HepG2 (cell line): ENCODE measurements at regions not wholly inside any gene's neighbourhood (a gene's known extent, or its start where the extent isn't known, plus 50 kb on each side); places are given as distances from the start of the nearest gene placed in this dataset.

Experiments
- BHLHE40 ChIP-seq: IDR thresholded peaks from 2 replicates; pipeline ENCODE4 v1.6.1; 2011; ENCODE audit warnings: low read length, improper control_type of control experiment
- FOXK1 ChIP-seq: sonication (generic); formaldehyde crosslinking; IDR thresholded peaks from 2 replicates; pipeline ENCODE4 v1.4.0; 2020; ENCODE audit warnings: low read depth, missing genetic modification reagents, borderline replicate concordance
- FOXK2 ChIP-seq: fragments of 450-650 bp; IDR thresholded peaks from 2 replicates; pipeline ENCODE4 v1.6.1; 2016
- GATAD1 ChIP-seq: IDR thresholded peaks from 2 replicates; pipeline ENCODE4 v1.6.1; 2016; ENCODE audit warnings: missing genetic modification reagents, missing compliant biosample characterization
- NFATC3 ChIP-seq: sonication (generic); formaldehyde crosslinking; IDR thresholded peaks from 2 replicates; pipeline ENCODE4 v1.5.1; 2020; ENCODE audit warnings: mild to moderate bottlenecking, missing genetic modification reagents
- NFRKB ChIP-seq: fragments of 450-650 bp; IDR thresholded peaks from 2 replicates; pipeline ENCODE4 v1.6.1; 2017
- PLSCR1 ChIP-seq: sonication (generic); formaldehyde crosslinking; IDR thresholded peaks from 2 replicates; pipeline ENCODE4 v1.5.0; 2020; ENCODE audit warnings: missing genetic modification reagents, mild to moderate bottlenecking, borderline replicate concordance
- RELA ChIP-seq: sonication (generic); formaldehyde crosslinking; IDR thresholded peaks from 2 replicates; pipeline ENCODE4 v1.4.0; 2020; ENCODE audit warnings: missing genetic modification reagents
- RNF219 ChIP-seq: sonication (generic); formaldehyde crosslinking; IDR thresholded peaks from 2 replicates; pipeline ENCODE4 v1.5.0; 2020; ENCODE audit warnings: mild to moderate bottlenecking, missing genetic modification reagents
- SIX4 ChIP-seq: sonication (generic); formaldehyde crosslinking; IDR thresholded peaks from 2 replicates; pipeline ENCODE4 v1.4.0; 2020; ENCODE audit warnings: missing genetic modification reagents
- SMYD3 ChIP-seq: sonication (generic); formaldehyde crosslinking; IDR thresholded peaks from 2 replicates; pipeline ENCODE4 v1.8.1; 2023; ENCODE audit warnings: mild to moderate bottlenecking, missing genetic modification reagents
- SRY ChIP-seq: sonication (generic); formaldehyde crosslinking; IDR thresholded peaks from 2 replicates; pipeline ENCODE4 v1.8.0; 2022; ENCODE audit warnings: mild to moderate bottlenecking, missing genetic modification reagents
- TOPORS ChIP-seq: sonication (generic); formaldehyde crosslinking; IDR thresholded peaks from 2 replicates; pipeline ENCODE4 v1.8.0; 2023; ENCODE audit warnings: mild to moderate bottlenecking, missing genetic modification reagents
- ZBTB1 ChIP-seq: sonication (generic); formaldehyde crosslinking; IDR thresholded peaks from 2 replicates; pipeline ENCODE4 v1.4.0; 2020; ENCODE audit warnings: missing genetic modification reagents, borderline replicate concordance
- ZNF260 ChIP-seq: sonication (generic); formaldehyde crosslinking; IDR thresholded peaks from 2 replicates; pipeline ENCODE4 v1.4.0; 2020; ENCODE audit warnings: missing genetic modification reagents, low read depth, mild to moderate bottlenecking, borderline replicate concordance
- ZNF33A ChIP-seq: sonication (generic); formaldehyde crosslinking; IDR thresholded peaks from 2 replicates; pipeline ENCODE4 v1.5.1; 2020; ENCODE audit warnings: missing genetic modification reagents, mild to moderate bottlenecking, moderate library complexity, borderline replicate concordance
- ZNF670 ChIP-seq: sonication (generic); formaldehyde crosslinking; IDR thresholded peaks from 2 replicates; pipeline ENCODE4 v1.8.0; 2022; ENCODE audit warnings: mild to moderate bottlenecking, missing genetic modification reagents, borderline replicate concordance
- ZNF841 ChIP-seq: sonication (generic); formaldehyde crosslinking; IDR thresholded peaks from 2 replicates; pipeline ENCODE4 v1.8.1; 2023; ENCODE audit warnings: missing genetic modification reagents, borderline replicate concordance
- ZUFSP ChIP-seq: sonication (generic); formaldehyde crosslinking; IDR thresholded peaks from 2 replicates; pipeline ENCODE4 v1.9.0; 2021; ENCODE audit warnings: missing genetic modification reagents, mild to moderate bottlenecking, borderline replicate concordance
- TF ChIP-seq, protein P1 (sequence below): sonication (generic); formaldehyde crosslinking; IDR thresholded peaks from 2 replicates; pipeline ENCODE4 v1.4.0; 2020; ENCODE audit warnings: low read depth, mild to moderate bottlenecking, missing genetic modification reagents
- TF ChIP-seq, protein P2 (sequence below): IDR thresholded peaks from 2 replicates; pipeline ENCODE4 v1.6.1; 2018; ENCODE audit warnings: missing genetic modification reagents
- TF ChIP-seq, protein P3 (sequence below): IDR thresholded peaks from 2 replicates; pipeline ENCODE4 v1.6.1; 2016; ENCODE audit warnings: missing biosample characterization, missing genetic modification reagents, low read depth

DNA sequence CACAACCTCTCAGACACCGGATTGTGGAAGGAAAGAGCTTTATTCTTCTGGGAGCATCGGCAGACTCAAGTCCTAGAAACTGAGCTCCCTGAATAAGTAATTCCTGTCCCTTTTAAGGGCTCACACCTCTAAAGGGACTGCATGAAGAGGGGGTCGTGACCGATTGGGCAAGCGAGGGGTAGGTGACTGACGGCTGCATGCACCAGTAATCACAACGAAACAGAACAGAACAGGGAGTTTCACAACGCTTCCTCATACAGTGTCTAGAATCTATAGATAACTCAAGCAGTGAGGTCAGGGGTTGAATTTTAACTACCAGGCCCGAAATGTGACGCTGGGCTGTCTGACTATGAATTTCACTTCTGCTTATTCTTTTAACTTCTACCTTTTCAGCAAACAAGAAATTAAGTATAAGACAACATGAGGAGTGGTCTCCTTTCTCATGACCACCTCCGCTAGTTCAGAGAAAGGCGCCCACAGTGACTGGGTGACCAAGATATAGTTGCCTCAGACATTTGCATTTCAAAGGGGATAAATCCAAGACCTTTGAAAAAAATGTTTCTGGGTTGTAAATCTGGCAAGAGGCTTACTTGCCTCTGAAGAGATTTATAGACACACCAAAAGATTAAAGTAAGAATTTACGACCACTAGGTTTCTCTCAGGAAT, 88.4 kb upstream of the ATF7IP2 start (continued):
- TF ChIP-seq, protein P1, sequence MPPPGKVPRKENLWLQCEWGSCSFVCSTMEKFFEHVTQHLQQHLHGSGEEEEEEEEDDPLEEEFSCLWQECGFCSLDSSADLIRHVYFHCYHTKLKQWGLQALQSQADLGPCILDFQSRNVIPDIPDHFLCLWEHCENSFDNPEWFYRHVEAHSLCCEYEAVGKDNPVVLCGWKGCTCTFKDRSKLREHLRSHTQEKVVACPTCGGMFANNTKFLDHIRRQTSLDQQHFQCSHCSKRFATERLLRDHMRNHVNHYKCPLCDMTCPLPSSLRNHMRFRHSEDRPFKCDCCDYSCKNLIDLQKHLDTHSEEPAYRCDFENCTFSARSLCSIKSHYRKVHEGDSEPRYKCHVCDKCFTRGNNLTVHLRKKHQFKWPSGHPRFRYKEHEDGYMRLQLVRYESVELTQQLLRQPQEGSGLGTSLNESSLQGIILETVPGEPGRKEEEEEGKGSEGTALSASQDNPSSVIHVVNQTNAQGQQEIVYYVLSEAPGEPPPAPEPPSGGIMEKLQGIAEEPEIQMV (CRISPR knock-in tag): no peak
- TF ChIP-seq ZNF33A (peak; percentile 24; the same call in 1 of the 2 replicates), TOPORS (CRISPR knock-in tag) (no peak), FOXK2 (no peak), NFATC3 (CRISPR knock-in tag) (peak; percentile 77; the same call in 1 of the 2 replicates), PLSCR1 (CRISPR knock-in tag) (no peak), ZUFSP (CRISPR knock-in tag) (no peak), SMYD3 (CRISPR knock-in tag) (no peak; the same call in 1 of the 2 replicates), ZNF670 (CRISPR knock-in tag) (no peak), ZBTB1 (CRISPR knock-in tag) (no peak), NFRKB (no peak), SRY (CRISPR knock-in tag) (no peak), GATAD1 (CRISPR knock-in tag) (no peak), RNF219 (no peak), ZNF260 (no peak), BHLHE40 (no peak), FOXK1 (CRISPR knock-in tag) (0 out of 2 replicates have a peak, but pooled peaks have one; percentile 28), SIX4 (CRISPR knock-in tag) (no peak), RELA (no peak), ZNF841 (CRISPR knock-in tag) (no peak)
- TF ChIP-seq, protein P2, sequence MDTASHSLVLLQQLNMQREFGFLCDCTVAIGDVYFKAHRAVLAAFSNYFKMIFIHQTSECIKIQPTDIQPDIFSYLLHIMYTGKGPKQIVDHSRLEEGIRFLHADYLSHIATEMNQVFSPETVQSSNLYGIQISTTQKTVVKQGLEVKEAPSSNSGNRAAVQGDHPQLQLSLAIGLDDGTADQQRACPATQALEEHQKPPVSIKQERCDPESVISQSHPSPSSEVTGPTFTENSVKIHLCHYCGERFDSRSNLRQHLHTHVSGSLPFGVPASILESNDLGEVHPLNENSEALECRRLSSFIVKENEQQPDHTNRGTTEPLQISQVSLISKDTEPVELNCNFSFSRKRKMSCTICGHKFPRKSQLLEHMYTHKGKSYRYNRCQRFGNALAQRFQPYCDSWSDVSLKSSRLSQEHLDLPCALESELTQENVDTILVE: 0 out of 2 replicates have a peak, but pooled peaks have one; percentile 42
- TF ChIP-seq, protein P3, sequence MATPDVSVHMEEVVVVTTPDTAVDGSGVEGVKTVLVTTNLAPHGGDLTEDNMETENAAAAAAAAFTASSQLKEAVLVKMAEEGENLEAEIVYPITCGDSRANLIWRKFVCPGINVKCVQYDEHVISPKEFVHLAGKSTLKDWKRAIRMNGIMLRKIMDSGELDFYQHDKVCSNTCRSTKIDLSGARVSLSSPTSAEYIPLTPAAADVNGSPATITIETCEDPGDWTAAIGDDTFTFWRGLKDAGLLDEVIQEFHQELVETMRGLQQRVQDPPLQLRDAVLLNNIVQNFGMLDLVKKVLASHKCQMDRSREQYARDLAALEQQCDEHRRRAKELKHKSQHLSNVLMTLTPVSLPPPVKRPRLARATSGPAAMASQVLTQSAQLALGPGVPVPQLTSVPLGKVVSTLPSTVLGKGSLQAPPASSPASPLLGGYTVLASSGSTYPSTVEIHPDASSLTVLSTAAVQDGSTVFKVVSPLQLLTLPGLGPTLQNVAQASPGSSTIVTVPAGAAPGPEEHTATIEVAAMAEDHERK (CRISPR knock-in tag): no peak
